OCI-LY1 (cell line): ENCODE measurements at regions not wholly inside any gene's neighbourhood (a gene's known extent, or its start where the extent isn't known, plus 50 kb on each side); places are given as distances from the start of the nearest gene placed in this dataset.

Experiments used
- EZH2 ChIP-seq: fragments of 200-600 bp; sonication (generic), shearing (Covaris generic); IDR thresholded peaks from 2 replicates; pipeline ENCODE4 v1.8.0; 2017; ENCODE audit warnings: borderline replicate concordance, mixed run types, mild to moderate bottlenecking, antibody characterized with exemption, low read length, moderate library complexity, mixed read lengths
- TF ChIP-seq, protein P1 (sequence below): fragments of 200-600 bp; sonication (generic), shearing (Covaris generic); IDR thresholded peaks from 2 replicates; pipeline ENCODE4 v1.5.1; 2017; ENCODE audit warnings: mild to moderate bottlenecking, antibody characterized with exemption, low read length, moderate library complexity, mixed read lengths

DNA sequence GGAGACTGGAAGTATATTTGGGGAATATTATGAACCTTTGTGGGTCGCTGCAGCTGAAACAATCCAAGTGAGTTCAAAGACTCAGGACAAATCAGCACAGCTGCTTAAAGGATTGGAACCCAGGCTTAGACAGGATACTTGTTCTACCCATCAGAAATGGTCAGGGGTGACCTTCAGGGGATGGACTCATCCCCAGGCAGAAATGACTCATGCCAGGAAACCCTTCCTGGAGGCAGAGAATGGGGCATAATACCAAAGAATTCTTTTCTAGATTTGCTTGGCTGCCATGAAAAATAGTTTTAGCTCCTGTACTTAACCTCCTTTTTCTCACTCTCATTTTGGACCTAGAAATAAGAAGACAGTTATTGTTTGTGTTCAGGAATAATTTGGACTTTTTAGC lies 425.5 kb downstream of the TSN start:
- TF ChIP-seq, protein P1, sequence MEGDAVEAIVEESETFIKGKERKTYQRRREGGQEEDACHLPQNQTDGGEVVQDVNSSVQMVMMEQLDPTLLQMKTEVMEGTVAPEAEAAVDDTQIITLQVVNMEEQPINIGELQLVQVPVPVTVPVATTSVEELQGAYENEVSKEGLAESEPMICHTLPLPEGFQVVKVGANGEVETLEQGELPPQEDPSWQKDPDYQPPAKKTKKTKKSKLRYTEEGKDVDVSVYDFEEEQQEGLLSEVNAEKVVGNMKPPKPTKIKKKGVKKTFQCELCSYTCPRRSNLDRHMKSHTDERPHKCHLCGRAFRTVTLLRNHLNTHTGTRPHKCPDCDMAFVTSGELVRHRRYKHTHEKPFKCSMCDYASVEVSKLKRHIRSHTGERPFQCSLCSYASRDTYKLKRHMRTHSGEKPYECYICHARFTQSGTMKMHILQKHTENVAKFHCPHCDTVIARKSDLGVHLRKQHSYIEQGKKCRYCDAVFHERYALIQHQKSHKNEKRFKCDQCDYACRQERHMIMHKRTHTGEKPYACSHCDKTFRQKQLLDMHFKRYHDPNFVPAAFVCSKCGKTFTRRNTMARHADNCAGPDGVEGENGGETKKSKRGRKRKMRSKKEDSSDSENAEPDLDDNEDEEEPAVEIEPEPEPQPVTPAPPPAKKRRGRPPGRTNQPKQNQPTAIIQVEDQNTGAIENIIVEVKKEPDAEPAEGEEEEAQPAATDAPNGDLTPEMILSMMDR: no peak
- no peak for TF ChIP-seq EZH2
